KMS-11 (cell line): ENCODE measurements at regions not wholly inside any gene's neighbourhood (a gene's known extent, or its start where the extent isn't known, plus 50 kb on each side); places are given as distances from the start of the nearest gene placed in this dataset.
"Not testable (repeated sequence)": the region's sequence is repeated elsewhere in the genome, so short reads cannot be mapped to it uniquely, and the experiment has no call there.

Experiments
- H2AFZ ChIP-seq: fragments of 200-600 bp; sonication (generic); 2 replicates; pipeline ENCODE4 v1.6.1; 2016; ENCODE audit warnings: antibody characterized with exemption, mixed run types, low read depth
- H3K27ac ChIP-seq: fragments of 200-600 bp; sonication (generic); 2 replicates; pipeline ENCODE4 v1.6.1; 2016; ENCODE audit warnings: mild to moderate bottlenecking, mixed run types
- H3K27me3 ChIP-seq: fragments of 200-600 bp; sonication (generic); 2 replicates; pipeline ENCODE4 v1.6.1; 2017; ENCODE audit warnings: mild to moderate bottlenecking, low read depth, mixed run types, moderate library complexity; ENCODE audit not compliant: insufficient read depth
- H3K36me3 ChIP-seq: fragments of 200-600 bp; sonication (generic); 2 replicates; pipeline ENCODE4 v1.6.1; 2017; ENCODE audit warnings: mild to moderate bottlenecking, mixed run types; ENCODE audit not compliant: insufficient read depth
- H3K4me1 ChIP-seq: fragments of 200-600 bp; sonication (generic); 2 replicates; pipeline ENCODE4 v1.6.1; 2016; ENCODE audit warnings: mild to moderate bottlenecking, low read depth, mixed run types; ENCODE audit not compliant: poor library complexity, severe bottlenecking
- H3K4me2 ChIP-seq: fragments of 200-600 bp; sonication (generic); 2 replicates; pipeline ENCODE4 v1.7.0; 2016; ENCODE audit warnings: mild to moderate bottlenecking, mixed run types
- H3K4me3 ChIP-seq: fragments of 200-600 bp; sonication (generic); IDR thresholded peaks from 2 replicates; pipeline ENCODE4 v1.6.1; 2017; ENCODE audit warnings: low read depth, low read length, mixed read lengths; ENCODE audit not compliant: insufficient read depth
- H3K79me2 ChIP-seq: fragments of 200-600 bp; sonication (generic); 2 replicates; pipeline ENCODE4 v1.6.1; 2016; ENCODE audit warnings: low read depth, mixed run types; ENCODE audit not compliant: insufficient read depth
- H3K9ac ChIP-seq: fragments of 200-600 bp; sonication (generic); 2 replicates; pipeline ENCODE4 v1.6.1; 2016; ENCODE audit warnings: mild to moderate bottlenecking, mixed run types
- H4K20me1 ChIP-seq: fragments of 200-600 bp; sonication (generic); 2 replicates; pipeline ENCODE4 v1.6.1; 2016; ENCODE audit warnings: mild to moderate bottlenecking, mixed run types; ENCODE audit not compliant: insufficient read depth
- CTCF ChIP-seq: fragments of 200-600 bp; sonication (generic); conservative IDR thresholded peaks from 2 replicates; pipeline ENCODE4 v1.6.1; 2017; ENCODE audit warnings: low read depth, mild to moderate bottlenecking, antibody characterized with exemption, low read length, moderate library complexity, mixed read lengths

- no peak overlapping the region for H3K4me3 ChIP-seq
- H4K20me1 ChIP-seq: no peaks in the 10 kb centered on the region
- H3K36me3 ChIP-seq: no peaks in the 10 kb centered on the region
- H3K4me1 ChIP-seq: no peaks in the 10 kb centered on the region
- H3K79me2 ChIP-seq: no peaks in the 10 kb centered on the region
- no peak for TF ChIP-seq CTCF
- H3K27ac ChIP-seq: no peak overlapping the region
- H2AFZ ChIP-seq: no peak overlapping the region
- no peak overlapping the region for H3K4me2 ChIP-seq
- no peaks in the 10 kb centered on the region for H3K27me3 ChIP-seq
- no peak overlapping the region for H3K9ac ChIP-seq
Observed at GRCh38 chr7:35969066-35969465, 168.2 kb downstream of the SEPTIN7 start.

DNA sequence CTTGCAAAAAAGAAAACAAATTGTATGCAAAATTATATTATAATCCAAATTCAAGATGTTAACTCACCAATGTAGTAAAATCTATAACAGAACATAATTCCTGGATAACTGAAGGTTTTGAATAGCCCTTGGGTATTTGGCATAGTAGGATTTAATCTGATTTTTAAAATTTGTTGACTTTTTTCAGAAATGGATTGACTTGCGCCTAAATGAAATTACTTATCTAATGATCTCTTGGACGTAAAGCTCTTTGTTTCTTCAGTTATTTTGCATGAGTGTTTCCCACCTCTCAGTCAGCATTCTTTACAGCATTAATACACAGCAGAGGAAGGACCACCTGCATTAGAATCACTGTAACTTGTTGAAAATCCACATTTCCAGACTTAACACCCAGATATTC, 169.6 kb downstream of the SEPTIN7 start:
- no peaks in the 10 kb centered on the region for H3K79me2 ChIP-seq
- no peaks in the 10 kb centered on the region for H3K4me1 ChIP-seq
- TF ChIP-seq CTCF: no peak
- no peak overlapping the region for H3K4me3 ChIP-seq
- H3K4me2 ChIP-seq: no peak overlapping the region
- H3K9ac ChIP-seq: no peak overlapping the region
- no peak overlapping the region for H3K27ac ChIP-seq
- H3K36me3 ChIP-seq: no peaks in the 10 kb centered on the region
- no peaks in the 10 kb centered on the region for H3K27me3 ChIP-seq
- no peaks in the 10 kb centered on the region for H4K20me1 ChIP-seq
- no peak overlapping the region for H2AFZ ChIP-seq

- TF ChIP-seq CTCF: no peak
- no peaks in the 10 kb centered on the region for H3K36me3 ChIP-seq
- no peak overlapping the region for H3K9ac ChIP-seq
- H2AFZ ChIP-seq: no peak overlapping the region
- H3K27ac ChIP-seq: no peak overlapping the region
- H3K4me2 ChIP-seq: no peak overlapping the region
- H3K4me3 ChIP-seq: no peak overlapping the region
- H3K27me3 ChIP-seq: no peaks in the 10 kb centered on the region
- H3K4me1 ChIP-seq: no peaks in the 10 kb centered on the region
- no peaks in the 10 kb centered on the region for H4K20me1 ChIP-seq
- H3K79me2 ChIP-seq: no peaks in the 10 kb centered on the region
Observed at GRCh38 chr7:35971133-35971891, 170.5 kb downstream of the SEPTIN7 start.

- H3K79me2 ChIP-seq: no peaks in the 10 kb centered on the region
- TF ChIP-seq CTCF: peak; percentile 88
- H3K27me3 ChIP-seq: no peaks in the 10 kb centered on the region
- H3K9ac ChIP-seq: no peak overlapping the region
- H3K4me2 ChIP-seq: no peak overlapping the region
- no peak overlapping the region for H3K27ac ChIP-seq
- no peaks in the 10 kb centered on the region for H4K20me1 ChIP-seq
- H2AFZ ChIP-seq: no peak overlapping the region
- H3K36me3 ChIP-seq: no peaks in the 10 kb centered on the region
- no peak overlapping the region for H3K4me3 ChIP-seq
- no peaks in the 10 kb centered on the region for H3K4me1 ChIP-seq
Observed at GRCh38 chr7:35975851-35976454, 175.1 kb downstream of the SEPTIN7 start.

- not testable (repeated sequence) for H3K4me2 ChIP-seq, H2AFZ ChIP-seq
Observed at GRCh38 chr7:35978816-35979640, 174.0 kb upstream of the EEPD1 start.

More at GRCh38 chr7:35978816-35979640, 174.0 kb upstream of the EEPD1 start:
- not testable (repeated sequence) for H3K27ac ChIP-seq, H4K20me1 ChIP-seq, H3K9ac ChIP-seq, H3K79me2 ChIP-seq, H3K27me3 ChIP-seq, H3K4me3 ChIP-seq, H3K36me3 ChIP-seq, H3K4me1 ChIP-seq
